GM12892 (cell line): ENCODE measurements at regions not wholly inside any gene's neighbourhood (a gene's known extent, or its start where the extent isn't known, plus 50 kb on each side); places are given as distances from the start of the nearest gene placed in this dataset.

Source experiments
- DNase-seq: peaks from one replicate; pipeline ENCODE4 v3.0.0; 2011; ENCODE audit not compliant: insufficient read length
- FAIRE-seq: peaks from 2 replicates; lab custom pipeline; 2011; peaks lifted over from hg19 to GRCh38; lab: Jason Lieb, UNC
- POLR2A ChIP-seq: IDR thresholded peaks from 2 replicates; pipeline ENCODE4 v1.6.1; 2011; ENCODE audit warnings: low read depth, low read length, control low read depth
- POLR2AphosphoS5 ChIP-seq: IDR thresholded peaks from 2 replicates; pipeline ENCODE4 v1.6.1; 2011; ENCODE audit warnings: low read depth, low read length, control low read depth
- TAF1 ChIP-seq: IDR thresholded peaks from 2 replicates; pipeline ENCODE4 v1.6.1; 2011; ENCODE audit warnings: low read depth, mild to moderate bottlenecking, control low read depth, low read length, borderline replicate concordance

GRCh38 chr3:176416870-176417269 lies 780.4 kb downstream of the TBL1XR1 start:
- no peak for DNase-seq
- TF ChIP-seq POLR2AphosphoS5 (no peak), TAF1 (no peak), POLR2A (no peak)
- no peak for FAIRE-seq

GRCh38 chr3:176415661-176416295 lies 781.5 kb downstream of the TBL1XR1 start:
- TF ChIP-seq POLR2A (no peak), TAF1 (no peak), POLR2AphosphoS5 (no peak)
- DNase-seq (no peak), FAIRE-seq (no peak)

DNA sequence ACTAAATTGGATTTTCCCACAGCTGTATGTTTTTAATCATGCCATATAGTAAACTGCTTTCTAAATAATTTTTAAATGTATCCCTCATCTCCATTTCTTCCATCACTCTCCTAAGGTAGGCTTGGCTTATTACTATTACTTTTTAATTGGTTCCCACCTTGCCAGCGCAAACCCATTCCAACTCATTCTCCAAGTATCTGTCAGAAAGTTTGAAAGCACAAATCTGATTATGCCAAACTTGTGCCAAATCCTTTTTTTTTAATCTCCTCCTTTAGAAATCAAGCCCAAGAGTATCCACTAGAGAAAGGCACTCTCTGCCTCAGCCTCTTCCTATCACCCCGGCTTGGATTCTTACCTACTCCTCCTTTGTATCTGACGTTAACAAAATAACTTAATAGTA lies 784.5 kb downstream of the TBL1XR1 start:
- DNase-seq (no peak), FAIRE-seq (no peak)

GRCh38 chr3:176403531-176403930 lies 793.8 kb downstream of the TBL1XR1 start:
- TF ChIP-seq POLR2AphosphoS5 (no peak), TAF1 (no peak), POLR2A (no peak)
- no peak for DNase-seq
- no peak for FAIRE-seq

More for the DNA sequence above, 784.5 kb downstream of the TBL1XR1 start:
- TF ChIP-seq TAF1 (no peak), POLR2A (no peak), POLR2AphosphoS5 (no peak)

GRCh38 chr3:176401211-176401610 lies 796.1 kb downstream of the TBL1XR1 start:
- DNase-seq: no peak
- TF ChIP-seq TAF1 (no peak), POLR2A (no peak), POLR2AphosphoS5 (no peak)
- FAIRE-seq: no peak

DNA sequence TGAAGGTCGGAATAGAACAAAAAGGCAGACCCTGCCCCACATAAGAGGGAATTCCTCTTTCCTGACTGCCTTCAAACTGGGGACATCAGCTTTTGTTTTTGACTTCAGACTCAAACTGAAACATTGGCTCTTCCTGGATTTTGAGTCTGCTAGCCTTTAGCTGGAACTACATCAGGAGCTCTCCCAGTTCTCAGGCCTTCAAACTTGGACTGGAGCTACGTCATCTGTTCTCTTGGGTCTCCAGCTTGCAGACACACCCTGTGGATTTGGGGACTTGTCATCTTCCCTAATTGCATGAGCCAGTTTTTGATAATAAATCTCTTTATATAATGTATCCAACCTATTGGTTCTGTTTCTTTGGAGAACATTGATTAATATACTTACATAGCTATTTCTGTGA lies 798.1 kb downstream of the TBL1XR1 start:
- TF ChIP-seq TAF1: no peak
- TF ChIP-seq POLR2AphosphoS5: no peak
- DNase-seq (no peak), FAIRE-seq (no peak)

- TF ChIP-seq TAF1 (no peak), POLR2A (no peak), POLR2AphosphoS5 (no peak)
- FAIRE-seq (no peak), DNase-seq (no peak)
Measured at GRCh38 chr3:176395240-176395639, 802.0 kb downstream of the TBL1XR1 start.

- DNase-seq (no peak), FAIRE-seq (no peak)
Measured at GRCh38 chr3:176378789-176379188, 818.5 kb downstream of the TBL1XR1 start.

GRCh38 chr3:176376531-176376930 lies 820.8 kb downstream of the TBL1XR1 start:
- DNase-seq: no peak
- TF ChIP-seq POLR2AphosphoS5 (no peak), POLR2A (no peak), TAF1 (no peak)

More at GRCh38 chr3:176378789-176379188, 818.5 kb downstream of the TBL1XR1 start:
- TF ChIP-seq TAF1 (no peak), POLR2A (no peak), POLR2AphosphoS5 (no peak)

DNA sequence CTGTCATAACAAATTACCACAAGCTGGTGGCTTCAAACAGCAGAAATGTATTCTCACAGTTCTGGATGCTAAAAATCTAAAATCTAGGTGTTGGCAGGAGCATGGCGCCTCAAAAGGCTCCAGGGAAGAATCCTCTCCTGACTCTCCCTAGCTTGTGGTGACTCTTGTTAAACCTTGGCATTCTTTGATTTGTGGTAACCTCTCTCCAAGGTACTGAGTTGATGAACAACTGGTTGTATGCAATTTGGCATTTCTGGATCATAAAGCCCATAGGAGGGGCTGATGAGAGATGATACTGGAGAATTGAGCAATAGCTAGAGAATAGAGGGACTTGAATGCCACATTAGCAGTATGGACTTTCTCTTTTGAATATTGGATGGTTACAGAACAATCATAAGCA lies 821.8 kb downstream of the TBL1XR1 start:
- DNase-seq: no peak
- TF ChIP-seq POLR2A (no peak), POLR2AphosphoS5 (no peak), TAF1 (no peak)
- no peak for FAIRE-seq

More at GRCh38 chr3:176376531-176376930, 820.8 kb downstream of the TBL1XR1 start:
- no peak for FAIRE-seq

DNA sequence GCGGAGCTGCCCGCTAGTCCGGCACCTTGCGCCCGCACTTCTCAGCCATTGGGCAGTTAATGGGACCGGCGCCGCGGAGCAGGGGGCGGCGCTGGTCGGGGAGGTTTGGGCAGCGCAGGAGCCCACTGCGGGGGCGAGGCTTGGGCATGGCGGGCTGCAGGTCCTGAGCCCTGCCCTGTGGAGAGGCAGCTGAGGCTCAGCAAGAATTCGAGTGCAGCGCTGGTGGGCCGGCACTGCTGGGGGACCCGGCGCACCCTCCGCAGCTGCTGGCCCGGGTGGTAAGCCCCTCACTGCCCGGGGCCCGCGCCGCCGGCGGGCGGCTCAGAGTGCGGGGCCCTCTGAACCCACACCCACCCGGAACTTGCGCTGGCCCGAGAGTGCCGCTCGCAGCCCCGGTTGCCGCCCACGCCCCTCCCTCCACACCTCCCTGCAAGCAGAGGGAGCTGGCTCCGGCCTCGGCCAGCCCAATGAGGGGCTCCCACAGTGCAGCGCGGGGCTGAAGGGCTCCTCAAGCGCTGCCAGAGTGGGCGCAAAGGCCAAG lies 835.0 kb downstream of the TBL1XR1 start:
- no peak for TF ChIP-seq TAF1
- TF ChIP-seq POLR2A: no peak
- TF ChIP-seq POLR2AphosphoS5: no peak
- no peak for FAIRE-seq
- no peak for DNase-seq

DNA sequence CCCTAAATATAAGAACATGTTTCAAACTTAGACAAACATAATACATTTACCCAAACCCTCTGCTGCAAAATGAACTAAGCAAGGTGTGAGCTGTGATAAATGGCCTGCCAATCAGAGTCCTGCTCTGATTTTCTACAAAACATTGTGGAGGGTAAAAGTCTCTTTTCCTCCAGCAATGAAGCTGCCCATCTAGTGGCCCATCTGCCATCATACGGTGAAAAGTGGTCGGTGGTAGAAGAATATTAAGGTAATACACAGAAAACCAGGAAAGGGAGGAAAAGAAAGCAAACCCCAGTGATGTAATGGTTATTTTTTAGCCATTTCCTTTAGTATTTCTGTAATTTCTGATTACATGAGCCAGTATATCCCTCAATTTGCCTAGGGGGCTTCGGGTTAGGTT lies 838.1 kb downstream of the TBL1XR1 start:
- TF ChIP-seq POLR2AphosphoS5 (no peak), POLR2A (no peak), TAF1 (no peak)
- DNase-seq (no peak), FAIRE-seq (no peak)

GRCh38 chr3:176357891-176358290 lies 839.4 kb downstream of the TBL1XR1 start:
- FAIRE-seq (no peak), DNase-seq (no peak)
- TF ChIP-seq POLR2AphosphoS5: no peak
- TF ChIP-seq TAF1: no peak
- TF ChIP-seq POLR2A: no peak
